22Rv1 (cell line): ENCODE measurements at regions not wholly inside any gene's neighbourhood (a gene's known extent, or its start where the extent isn't known, plus 50 kb on each side); places are given as distances from the start of the nearest gene placed in this dataset.

Experiments
- ZFX ChIP-seq: fragments of 450-650 bp; IDR thresholded peaks from 2 replicates; pipeline ENCODE4 v1.6.1; 2017; ENCODE audit warnings: antibody characterized with exemption, borderline replicate concordance
- TF ChIP-seq, protein P1 (sequence below): fragments of 450-650 bp; IDR thresholded peaks from 2 replicates; pipeline ENCODE4 v1.5.1; 2017; ENCODE audit warnings: mild to moderate bottlenecking

DNA sequence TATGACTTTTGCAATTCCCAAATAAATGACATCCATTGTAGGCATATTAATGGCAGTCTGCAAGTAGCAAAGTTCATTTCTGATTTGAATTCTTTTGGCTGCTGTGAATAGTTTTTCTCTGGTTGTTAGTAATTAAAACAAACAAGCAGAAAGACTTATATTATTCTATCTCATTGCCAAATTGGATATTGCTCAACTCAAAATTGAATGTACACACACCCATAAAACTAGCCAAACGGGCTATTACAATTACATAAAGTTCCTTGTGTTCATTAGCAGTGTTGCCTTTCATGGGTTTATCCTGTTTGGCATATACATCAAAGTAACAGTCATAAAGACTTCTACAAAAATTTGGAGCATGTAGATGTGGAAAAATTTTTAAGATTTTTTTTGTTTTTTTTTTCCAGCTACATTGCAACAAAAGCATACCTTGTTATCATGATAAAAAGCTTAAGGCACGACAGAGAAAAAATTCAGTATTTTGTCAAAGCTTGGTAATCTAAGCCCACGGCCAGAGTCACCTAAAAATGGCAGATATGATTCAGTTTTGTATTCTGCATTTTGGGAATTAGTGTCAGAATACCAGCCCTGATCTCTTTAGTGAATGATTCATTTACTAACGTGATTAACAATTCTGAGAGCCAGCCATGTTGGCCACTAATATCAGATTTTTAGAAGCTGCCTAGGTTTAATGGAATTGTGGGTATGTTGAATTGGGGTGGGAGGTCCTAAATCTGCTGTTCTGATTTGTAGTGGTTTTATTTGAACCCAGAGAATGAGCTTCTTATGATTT lies 108.4 kb downstream of the KLF5 start:
- TF ChIP-seq, protein P1, sequence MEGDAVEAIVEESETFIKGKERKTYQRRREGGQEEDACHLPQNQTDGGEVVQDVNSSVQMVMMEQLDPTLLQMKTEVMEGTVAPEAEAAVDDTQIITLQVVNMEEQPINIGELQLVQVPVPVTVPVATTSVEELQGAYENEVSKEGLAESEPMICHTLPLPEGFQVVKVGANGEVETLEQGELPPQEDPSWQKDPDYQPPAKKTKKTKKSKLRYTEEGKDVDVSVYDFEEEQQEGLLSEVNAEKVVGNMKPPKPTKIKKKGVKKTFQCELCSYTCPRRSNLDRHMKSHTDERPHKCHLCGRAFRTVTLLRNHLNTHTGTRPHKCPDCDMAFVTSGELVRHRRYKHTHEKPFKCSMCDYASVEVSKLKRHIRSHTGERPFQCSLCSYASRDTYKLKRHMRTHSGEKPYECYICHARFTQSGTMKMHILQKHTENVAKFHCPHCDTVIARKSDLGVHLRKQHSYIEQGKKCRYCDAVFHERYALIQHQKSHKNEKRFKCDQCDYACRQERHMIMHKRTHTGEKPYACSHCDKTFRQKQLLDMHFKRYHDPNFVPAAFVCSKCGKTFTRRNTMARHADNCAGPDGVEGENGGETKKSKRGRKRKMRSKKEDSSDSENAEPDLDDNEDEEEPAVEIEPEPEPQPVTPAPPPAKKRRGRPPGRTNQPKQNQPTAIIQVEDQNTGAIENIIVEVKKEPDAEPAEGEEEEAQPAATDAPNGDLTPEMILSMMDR = no peak
- no peak for TF ChIP-seq ZFX
